Upper lobe of left lung (tissue), 4 donors: ENCODE measurements at regions not wholly inside any gene's neighbourhood (a gene's known extent, or its start where the extent isn't known, plus 50 kb on each side); places are given as distances from the start of the nearest gene placed in this dataset.

Experiments
- CTCF ChIP-seq, 6 experiments: fragments of 450-650 bp in 4 of 6; fragments of 200-600 bp in 2 of 6; sonication (generic) in 2 of 6; IDR thresholded peaks; one replicate each; pipeline ENCODE4 v1.5.1; 2016 to 2019; ENCODE audit warnings: antibody characterized with exemption in 6 of 6
- POLR2A ChIP-seq, 4 donors: fragments of 450-650 bp; IDR thresholded peaks; one replicate each; pipeline ENCODE4 v1.5.1; 2016 to 2017; ENCODE audit warnings: antibody characterized with exemption in 4 of 4, mild to moderate bottlenecking in 2 of 4
- POLR2AphosphoS5 ChIP-seq, 2 donors: sonication (generic); formaldehyde crosslinking; IDR thresholded peaks; one replicate each; pipeline ENCODE4 v1.5.1; 2017; ENCODE audit warnings: antibody characterized with exemption in 2 of 2

GRCh38 chr10:9634466-9634865 is 1383.2 kb upstream of the CELF2 start:
- TF ChIP-seq CTCF (IDR thresholded peaks at IDR 0.05) (no peak), POLR2AphosphoS5 (IDR thresholded peaks at IDR 0.05) (no peak), POLR2A (IDR thresholded peaks at IDR 0.05) (no peak)
